HG03460 (cell line): ENCODE measurements at regions not wholly inside any gene's neighbourhood (a gene's known extent, or its start where the extent isn't known, plus 50 kb on each side); places are given as distances from the start of the nearest gene placed in this dataset.
"Not testable (repeated sequence)": the region's sequence is repeated elsewhere in the genome, so short reads cannot be mapped to it uniquely, and the experiment has no call there.

Experiments used
- ATAC-seq: cut with Tn5 transposase; IDR thresholded peaks from one replicate; pipeline ENCODE4 v1.9.1; 2021; ENCODE audit not compliant: unreplicated experiment

DNA sequence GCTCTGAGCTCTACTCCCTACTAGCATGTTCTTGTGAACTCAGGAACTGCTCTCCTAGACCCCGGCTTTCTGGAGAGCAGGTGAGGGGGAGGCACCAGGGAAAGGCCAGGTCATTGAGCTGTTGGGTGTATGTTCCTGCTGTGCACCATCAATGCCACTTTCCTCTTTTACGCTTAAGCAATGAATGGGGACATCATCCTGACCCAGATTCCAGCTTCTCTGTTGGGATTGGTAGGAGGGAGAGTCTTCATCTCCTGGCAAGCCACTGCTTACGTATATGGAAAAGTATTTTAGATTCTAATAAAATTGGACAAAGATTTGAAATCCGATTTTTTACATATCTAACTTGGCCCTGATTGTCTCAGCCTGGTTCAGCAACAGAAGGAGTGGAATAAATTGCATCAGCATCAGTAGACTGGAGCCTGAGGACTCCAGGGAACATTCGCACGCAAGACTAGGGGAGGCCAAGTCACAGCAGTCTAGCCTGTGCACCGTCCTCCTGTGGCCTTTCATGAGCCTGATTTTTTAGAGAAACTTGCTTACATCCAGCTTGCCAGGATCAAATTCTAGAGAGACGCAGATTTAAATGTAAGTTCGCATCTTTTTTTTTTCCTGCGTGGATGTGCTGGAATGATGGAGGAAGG, 439.3 kb downstream of the RPIA start:
- ATAC-seq, result not testable (repeated sequence)

- ATAC-seq, result peak; percentile 81
These were observed 451.5 kb downstream of the RPIA start for GRCh38 chr2:89142959-89143358.

GRCh38 chr2:89145342-89145741, 453.9 kb downstream of the RPIA start:
- not testable (repeated sequence) for ATAC-seq

DNA sequence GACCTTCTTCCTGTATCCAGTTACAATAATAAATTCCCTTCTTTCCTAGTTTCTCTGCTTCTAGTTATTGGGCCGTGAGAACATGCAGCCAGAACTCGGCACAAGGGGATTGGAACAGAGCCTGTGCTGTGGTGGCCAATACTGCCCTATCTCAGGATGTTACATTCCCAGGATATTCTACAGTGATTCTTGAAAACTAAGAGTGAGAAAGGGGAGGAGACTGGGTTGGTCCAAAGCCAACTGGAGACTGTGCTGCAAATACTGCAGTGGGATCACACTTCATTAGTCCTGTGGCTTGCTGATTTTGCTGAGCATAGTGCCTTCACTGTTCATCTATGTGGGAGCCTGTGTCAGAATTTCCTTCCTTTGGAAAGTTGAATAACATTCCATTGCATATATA, 456.8 kb downstream of the RPIA start:
- ATAC-seq, result not testable (repeated sequence)

GRCh38 chr2:89151699-89152098, 460.2 kb downstream of the RPIA start:
- ATAC-seq, result not testable (repeated sequence)

GRCh38 chr2:89152501-89152900, 461.0 kb downstream of the RPIA start:
- not testable (repeated sequence) for ATAC-seq

DNA sequence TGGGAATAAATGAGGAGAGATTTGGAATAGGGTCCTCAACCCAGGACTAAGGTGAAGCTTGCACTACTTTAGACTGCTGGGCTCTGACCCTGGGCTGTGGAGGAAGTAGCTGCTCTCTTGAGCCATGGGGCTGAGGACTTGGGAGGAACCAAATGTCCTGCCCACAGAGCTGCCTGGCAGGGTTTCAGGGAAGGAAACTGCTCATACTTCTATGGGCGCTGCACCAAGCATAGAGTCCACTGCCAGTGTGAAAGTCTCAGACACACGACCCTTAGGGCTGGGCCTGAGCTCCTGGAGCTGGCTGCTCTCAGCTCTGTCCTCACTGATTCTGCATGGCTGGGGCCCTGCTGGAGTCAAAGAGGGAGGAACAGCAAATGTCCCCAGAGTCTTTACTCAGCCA, 461.7 kb downstream of the RPIA start:
- not testable (repeated sequence) for ATAC-seq

DNA sequence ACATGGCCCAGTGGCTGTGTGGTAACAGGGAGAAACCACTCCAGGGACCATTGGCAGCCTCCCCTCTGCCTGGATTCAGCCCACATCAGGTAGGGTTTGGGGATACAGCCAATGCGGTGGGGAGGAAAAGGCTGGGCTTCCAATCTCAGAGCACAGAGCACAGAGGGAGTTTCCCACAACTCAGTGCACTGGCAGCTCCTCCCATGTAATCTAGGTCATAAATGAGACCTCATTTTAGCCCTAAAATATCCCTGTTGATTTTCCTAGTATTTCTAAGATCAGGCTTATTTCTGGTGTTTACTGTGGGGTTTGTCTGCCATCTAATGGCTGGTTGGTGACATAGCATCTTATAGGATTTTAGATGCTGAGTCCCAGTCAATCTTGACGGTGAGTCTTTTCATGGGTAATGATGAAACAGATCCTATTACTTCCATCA, 462.8 kb downstream of the RPIA start:
- not testable (repeated sequence) for ATAC-seq

- ATAC-seq, result not testable (repeated sequence)
These were observed 468.8 kb downstream of the RPIA start for GRCh38 chr2:89160306-89160705.

DNA sequence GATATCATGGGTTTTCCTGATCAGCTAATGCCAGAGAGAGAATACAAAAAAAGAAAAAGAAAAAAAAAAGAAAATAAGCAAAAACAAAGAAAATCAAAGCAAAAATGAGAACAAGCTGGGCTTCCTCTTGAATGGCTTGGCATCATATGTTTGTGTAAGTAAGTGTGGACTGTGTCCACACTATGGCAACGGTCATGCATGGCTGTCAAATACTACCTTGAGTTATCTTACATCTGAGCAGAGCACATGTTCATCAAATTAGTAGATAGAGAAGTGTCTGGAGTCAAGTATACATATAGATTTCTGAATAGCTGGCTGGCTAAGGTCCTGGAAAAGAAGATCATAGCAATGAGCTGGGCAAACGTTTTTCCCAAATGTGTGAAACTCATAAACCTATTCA, 470.2 kb downstream of the RPIA start:
- ATAC-seq, result not testable (repeated sequence)

DNA sequence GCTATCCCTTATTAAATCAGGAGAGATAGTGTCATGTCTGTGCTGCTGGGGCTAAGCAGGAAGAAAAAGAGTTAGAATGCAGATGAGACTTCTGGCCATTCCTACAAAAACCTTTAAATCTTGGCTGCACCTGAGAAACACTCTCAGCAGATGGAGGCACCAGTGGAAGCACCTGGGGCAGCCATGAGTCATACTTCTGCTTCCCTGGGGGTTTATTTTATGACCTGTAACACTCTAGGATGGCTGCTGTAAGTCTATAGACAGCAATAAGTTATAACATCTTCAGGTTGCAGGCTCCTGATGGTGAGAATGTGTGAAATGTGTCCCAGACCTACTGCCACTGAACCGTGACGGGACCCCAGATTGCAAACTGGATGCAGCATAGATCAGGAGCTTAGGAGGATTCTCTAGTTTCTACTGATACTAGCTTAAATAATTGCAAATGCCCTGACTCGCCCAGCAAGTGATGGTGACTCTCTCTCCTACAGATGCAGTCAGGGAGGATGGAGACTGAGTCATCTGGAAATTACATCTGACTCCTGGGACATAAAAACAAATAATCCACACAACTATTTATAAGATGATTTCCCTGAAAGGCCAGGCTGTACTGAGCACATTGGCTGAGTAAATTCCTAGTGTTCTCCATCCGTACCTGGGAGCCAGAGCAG, 479.2 kb downstream of the RPIA start:
- not testable (repeated sequence) for ATAC-seq

DNA sequence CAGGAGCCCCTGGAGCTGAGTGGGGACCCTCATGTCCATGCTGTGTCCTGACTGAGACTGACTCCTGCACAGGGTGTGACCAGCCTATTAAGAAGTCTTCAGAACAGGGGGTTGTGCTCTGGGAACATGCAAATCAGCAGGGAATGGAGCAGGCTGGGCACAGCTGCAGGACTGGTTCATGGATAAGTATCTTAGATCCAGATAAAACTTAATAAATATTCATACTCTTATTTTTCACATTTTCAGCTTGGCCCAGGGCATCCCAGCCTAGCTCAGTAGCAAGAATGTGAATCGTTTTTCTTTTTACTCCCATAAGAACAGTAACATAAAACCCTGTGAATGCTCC, 479.7 kb downstream of the RPIA start:
- not testable (repeated sequence) for ATAC-seq

DNA sequence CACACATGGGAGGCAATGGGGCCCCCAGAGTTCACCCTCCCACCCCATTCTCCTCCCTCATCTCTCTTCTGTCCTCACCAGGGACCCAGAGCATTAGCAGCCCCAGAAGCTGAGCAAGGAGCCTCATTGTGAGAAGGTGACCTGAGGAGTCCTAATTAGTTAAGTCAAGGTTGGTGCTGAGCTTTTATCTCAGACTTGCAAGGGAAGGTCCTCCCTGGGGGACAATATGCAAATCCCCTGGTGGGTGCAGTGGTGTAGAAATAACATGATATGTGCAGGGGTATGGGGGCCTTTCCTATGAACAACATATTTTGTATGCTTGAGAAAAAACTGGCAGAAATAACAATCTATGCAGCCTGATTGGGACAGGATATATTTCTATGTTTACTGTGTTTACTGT, 485.5 kb downstream of the RPIA start:
- ATAC-seq, result not testable (repeated sequence)

DNA sequence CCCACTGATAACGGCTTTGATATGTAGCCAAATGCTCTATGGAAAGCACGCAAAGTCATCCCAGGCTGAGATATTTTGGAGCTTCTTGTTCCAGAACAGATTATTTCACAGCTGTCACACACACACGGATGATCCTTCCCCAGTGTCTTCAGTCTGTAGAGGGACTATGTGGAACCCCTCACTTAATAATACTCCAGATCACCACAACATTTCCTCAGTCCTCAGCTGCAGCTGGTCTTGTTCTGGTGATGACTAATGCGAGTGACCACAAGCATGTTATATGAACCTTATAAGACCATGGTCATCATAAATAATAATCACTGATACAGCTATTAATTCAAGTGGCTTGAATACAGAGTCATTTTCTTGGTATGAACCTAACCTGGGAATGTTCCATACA, 490.7 kb downstream of the RPIA start:
- ATAC-seq, result not testable (repeated sequence)

DNA sequence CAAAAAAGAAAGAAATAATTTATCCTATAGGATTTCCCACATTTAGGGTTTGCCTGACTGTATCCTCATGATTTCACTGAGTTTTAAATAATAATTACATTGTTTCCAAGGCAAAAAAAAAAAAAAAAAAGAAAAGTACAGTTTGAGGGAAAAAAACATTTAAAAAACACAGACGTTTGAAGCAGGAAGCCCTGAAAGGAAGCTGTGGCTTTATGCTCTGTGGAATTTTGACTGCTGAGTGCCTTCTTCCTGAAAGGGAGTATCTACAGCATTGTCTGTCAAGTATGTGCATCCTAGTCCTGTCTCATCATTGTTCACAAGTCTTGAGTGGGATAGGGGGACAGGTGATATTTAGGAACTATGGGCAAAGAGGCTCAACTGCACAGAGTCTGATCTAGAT, 493.3 kb downstream of the RPIA start:
- not testable (repeated sequence) for ATAC-seq

- ATAC-seq, result not testable (repeated sequence)
These were observed 504.3 kb downstream of the RPIA start for GRCh38 chr2:89195636-89196251.

DNA sequence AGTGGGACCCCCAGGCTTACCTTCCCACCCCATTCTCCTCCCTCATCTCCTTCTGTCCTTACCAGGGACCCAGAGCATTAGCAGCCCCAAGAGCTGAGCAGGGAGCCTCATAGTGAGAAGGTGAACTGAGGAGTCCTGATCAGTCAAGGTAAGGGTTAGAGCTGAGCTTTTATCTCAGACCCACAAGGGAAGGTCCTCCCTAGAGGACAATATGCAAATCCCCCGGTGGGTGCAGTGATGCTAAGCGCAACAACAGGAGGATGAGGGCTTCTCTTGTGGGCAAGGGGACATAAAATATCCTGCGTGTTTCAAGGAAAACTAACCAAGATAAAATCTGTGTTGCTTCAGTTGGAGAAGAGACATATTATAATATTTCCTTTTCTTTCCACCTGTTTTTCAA, 505.2 kb downstream of the RPIA start:
- not testable (repeated sequence) for ATAC-seq

GRCh38 chr2:89198026-89198425, 506.6 kb downstream of the RPIA start:
- not testable (repeated sequence) for ATAC-seq

- ATAC-seq, result not testable (repeated sequence)
These were observed 508.2 kb downstream of the RPIA start for GRCh38 chr2:89199453-89200246.

GRCh38 chr2:89200247-89200527, 508.7 kb downstream of the RPIA start:
- ATAC-seq, result not testable (repeated sequence)

DNA sequence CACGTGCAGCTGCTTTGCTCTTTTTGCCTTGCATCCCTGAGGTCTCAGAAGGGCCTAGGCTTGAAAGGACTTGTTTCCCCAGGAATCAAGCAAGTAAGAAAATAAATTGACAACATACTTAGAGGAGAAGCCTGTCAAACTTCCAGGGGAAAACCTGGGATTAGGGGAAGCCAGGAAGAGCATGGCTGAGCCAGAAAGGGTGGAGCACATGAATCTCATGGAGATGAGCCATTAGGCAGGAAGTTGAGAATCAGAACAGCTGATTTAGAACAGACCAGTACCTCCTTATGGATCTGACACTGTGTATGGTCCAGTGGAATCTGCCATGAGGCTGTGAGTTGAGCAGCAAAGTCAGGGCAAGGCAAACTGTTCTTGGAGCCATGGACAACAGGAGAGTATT, 511.0 kb downstream of the RPIA start:
- not testable (repeated sequence) for ATAC-seq

DNA sequence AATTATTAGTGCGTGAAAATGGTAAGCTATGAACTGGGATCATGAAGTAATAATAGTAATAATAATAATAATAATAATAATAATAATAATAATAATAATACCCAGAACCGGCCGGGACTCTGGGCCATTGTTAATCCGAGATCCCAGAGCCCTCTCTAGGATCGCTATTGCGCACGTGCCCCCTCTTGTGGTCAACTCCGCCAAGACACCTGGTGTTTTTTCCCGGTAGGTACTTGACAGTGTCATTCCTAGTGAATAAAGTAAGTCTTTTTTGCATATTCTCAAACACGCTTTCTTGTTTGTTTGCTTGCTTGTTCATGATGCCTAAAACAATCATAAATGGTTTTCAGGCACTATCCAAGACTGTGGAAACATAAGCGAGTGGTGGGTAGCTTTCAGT, 513.7 kb downstream of the RPIA start:
- peak; percentile 82 for ATAC-seq
